ENCODE measurements at regions not wholly inside any gene's neighbourhood (a gene's known extent, or its start where the extent isn't known, plus 50 kb on each side); places are given as distances from the start of the nearest gene placed in this dataset.

GRCh38 chr10:107631876-107632275 is 467.4 kb upstream of the SORCS1 start:
- Histone ChIP-seq H3K4me3 (no peak overlapping the region), H3K27me3 (replicated peaks) (no peaks in the 10 kb centered on the region), H3K4me1 (replicated peaks) (peaks cover 5% of the 10 kb centered on the region; the same call in 1 of the 2 replicates), H3K9me3 (replicated peaks) (no peaks in the 10 kb centered on the region), H3K36me3 (no peaks in the 10 kb centered on the region), H3K27ac (no peak overlapping the region)
- DNase-seq (ENCODE audit: low read depth in 1 of 2, low spot score in 2 of 2), result no peak

- H3K4me1 ChIP-seq (replicated peaks), result peaks cover 3% of the 10 kb centered on the region; the same call in 1 of the 2 replicates
- H3K4me3 ChIP-seq, result no peak overlapping the region
- H3K36me3 ChIP-seq, result no peaks in the 10 kb centered on the region
- no peaks in the 10 kb centered on the region for H3K27me3 ChIP-seq (replicated peaks)
- 0 out of 2 replicates have a peak, but pooled peaks cover 2% of the 10 kb centered on the region for H3K9me3 ChIP-seq (replicated peaks)
- no peak overlapping the region for H3K27ac ChIP-seq
- DNase-seq (ENCODE audit: low read depth in 1 of 2, low spot score in 2 of 2), result no peak
Observed at GRCh38 chr10:107626862-107627261, 462.4 kb upstream of the SORCS1 start.

GRCh38 chr10:107623292-107623691 is 458.8 kb upstream of the SORCS1 start:
- Histone ChIP-seq H3K27me3 (replicated peaks) (no peaks in the 10 kb centered on the region), H3K4me3 (no peak overlapping the region), H3K27ac (no peak overlapping the region), H3K9me3 (replicated peaks) (0 out of 2 replicates have a peak, but pooled peaks cover 2% of the 10 kb centered on the region), H3K36me3 (no peaks in the 10 kb centered on the region), H3K4me1 (replicated peaks) (peaks cover 8% of the 10 kb centered on the region)
- no peak for DNase-seq (ENCODE audit: low read depth in 1 of 2, low spot score in 2 of 2)

GRCh38 chr10:107619139-107619538 is 454.6 kb upstream of the SORCS1 start:
- H3K36me3 ChIP-seq, result no peaks in the 10 kb centered on the region
- H3K4me1 ChIP-seq (replicated peaks), result peaks cover 33% of the 10 kb centered on the region
- no peaks in the 10 kb centered on the region for H3K9me3 ChIP-seq (replicated peaks)
- no peaks in the 10 kb centered on the region for H3K27me3 ChIP-seq (replicated peaks)
- no peak overlapping the region for H3K4me3 ChIP-seq
- no peak for DNase-seq (ENCODE audit: low read depth in 1 of 2, low spot score in 2 of 2)
- H3K27ac ChIP-seq, result peak overlapping the region; percentile 71

- Histone ChIP-seq H3K4me3 (no peak overlapping the region), H3K36me3 (no peaks in the 10 kb centered on the region), H3K4me1 (replicated peaks) (peaks cover 36% of the 10 kb centered on the region), H3K27me3 (replicated peaks) (no peaks in the 10 kb centered on the region), H3K27ac (peak overlapping the region; percentile 71), H3K9me3 (replicated peaks) (no peaks in the 10 kb centered on the region)
- DNase-seq (ENCODE audit: low read depth in 1 of 2, low spot score in 2 of 2), result peak in 1 of 2 experiments; percentile 43
Observed at GRCh38 chr10:107618504-107618994, 454.0 kb upstream of the SORCS1 start.

GRCh38 chr10:107616463-107617410 is 452.2 kb upstream of the SORCS1 start:
- no peak overlapping the region for H3K27ac ChIP-seq
- no peaks in the 10 kb centered on the region for H3K36me3 ChIP-seq
- no peaks in the 10 kb centered on the region for H3K9me3 ChIP-seq (replicated peaks)
- no peak overlapping the region for H3K4me3 ChIP-seq
- no peaks in the 10 kb centered on the region for H3K27me3 ChIP-seq (replicated peaks)
- DNase-seq (ENCODE audit: low read depth in 1 of 2, low spot score in 2 of 2), result no peak
- peaks cover 42% of the 10 kb centered on the region for H3K4me1 ChIP-seq (replicated peaks)

GRCh38 chr10:107616031-107616430 is 451.5 kb upstream of the SORCS1 start:
- DNase-seq (ENCODE audit: low read depth in 1 of 2, low spot score in 2 of 2), result no peak
- Histone ChIP-seq H3K27me3 (replicated peaks) (no peaks in the 10 kb centered on the region), H3K4me1 (replicated peaks) (peaks cover 46% of the 10 kb centered on the region), H3K4me3 (no peak overlapping the region), H3K27ac (peak overlapping the region; percentile 80), H3K9me3 (replicated peaks) (no peaks in the 10 kb centered on the region), H3K36me3 (no peaks in the 10 kb centered on the region)

GRCh38 chr10:107614939-107615685 is 450.6 kb upstream of the SORCS1 start:
- peak overlapping the region; percentile 80 for H3K27ac ChIP-seq

GRCh38 chr10:107611115-107611514 is 446.6 kb upstream of the SORCS1 start:
- Histone ChIP-seq H3K36me3 (no peaks in the 10 kb centered on the region), H3K27ac (no peak overlapping the region), H3K27me3 (replicated peaks) (no peaks in the 10 kb centered on the region), H3K9me3 (replicated peaks) (no peaks in the 10 kb centered on the region), H3K4me3 (no peak overlapping the region), H3K4me1 (replicated peaks) (peaks cover 28% of the 10 kb centered on the region)
- DNase-seq (ENCODE audit: low read depth in 1 of 2, low spot score in 2 of 2), result no peak

More at GRCh38 chr10:107614939-107615685, 450.6 kb upstream of the SORCS1 start:
- H3K4me1 ChIP-seq (replicated peaks), result peaks cover 46% of the 10 kb centered on the region
- DNase-seq (ENCODE audit: low read depth in 1 of 2, low spot score in 2 of 2), result peak; percentile 67 to 89
- H3K27me3 ChIP-seq (replicated peaks), result no peaks in the 10 kb centered on the region
- H3K4me3 ChIP-seq, result no peak overlapping the region
- no peaks in the 10 kb centered on the region for H3K36me3 ChIP-seq
- H3K9me3 ChIP-seq (replicated peaks), result no peaks in the 10 kb centered on the region

GRCh38 chr10:107589081-107589480 is 424.6 kb upstream of the SORCS1 start:
- no peaks in the 10 kb centered on the region for H3K9me3 ChIP-seq (replicated peaks)
- no peak overlapping the region for H3K4me3 ChIP-seq
- DNase-seq (ENCODE audit: low read depth in 1 of 2, low spot score in 2 of 2), result no peak
- no peaks in the 10 kb centered on the region for H3K27me3 ChIP-seq (replicated peaks)
- no peaks in the 10 kb centered on the region for H3K36me3 ChIP-seq
- H3K4me1 ChIP-seq (replicated peaks), result no peaks in the 10 kb centered on the region
- no peak overlapping the region for H3K27ac ChIP-seq

- H3K4me1 ChIP-seq (replicated peaks), result no peaks in the 10 kb centered on the region
- DNase-seq (ENCODE audit: low read depth in 1 of 2, low spot score in 2 of 2), result no peak
- no peaks in the 10 kb centered on the region for H3K36me3 ChIP-seq
- H3K27me3 ChIP-seq (replicated peaks), result no peaks in the 10 kb centered on the region
- H3K4me3 ChIP-seq, result no peak overlapping the region
- H3K9me3 ChIP-seq (replicated peaks), result no peaks in the 10 kb centered on the region
- H3K27ac ChIP-seq, result no peak overlapping the region
Observed at GRCh38 chr10:107585630-107586029, 421.1 kb upstream of the SORCS1 start.

GRCh38 chr10:107583974-107584373 is 419.5 kb upstream of the SORCS1 start:
- Histone ChIP-seq H3K9me3 (replicated peaks) (no peaks in the 10 kb centered on the region), H3K27me3 (replicated peaks) (no peaks in the 10 kb centered on the region), H3K36me3 (no peaks in the 10 kb centered on the region), H3K4me3 (no peak overlapping the region), H3K27ac (no peak overlapping the region), H3K4me1 (replicated peaks) (no peaks in the 10 kb centered on the region)
- DNase-seq (ENCODE audit: low read depth in 1 of 2, low spot score in 2 of 2), result no peak

- Histone ChIP-seq H3K4me1 (replicated peaks) (peaks cover 4% of the 10 kb centered on the region; the same call in 1 of the 2 replicates), H3K9me3 (replicated peaks) (no peaks in the 10 kb centered on the region), H3K27ac (no peak overlapping the region), H3K36me3 (no peaks in the 10 kb centered on the region), H3K27me3 (replicated peaks) (no peaks in the 10 kb centered on the region), H3K4me3 (no peak overlapping the region)
- DNase-seq (ENCODE audit: low read depth in 1 of 2, low spot score in 2 of 2), result no peak
Observed at GRCh38 chr10:107579970-107580369, 415.5 kb upstream of the SORCS1 start.

GRCh38 chr10:107577221-107577620 is 412.7 kb upstream of the SORCS1 start:
- Histone ChIP-seq H3K4me3 (no peak overlapping the region), H3K9me3 (replicated peaks) (no peaks in the 10 kb centered on the region), H3K27me3 (replicated peaks) (no peaks in the 10 kb centered on the region), H3K4me1 (replicated peaks) (peaks cover 4% of the 10 kb centered on the region; the same call in 1 of the 2 replicates), H3K36me3 (no peaks in the 10 kb centered on the region), H3K27ac (no peak overlapping the region)
- no peak for DNase-seq (ENCODE audit: low read depth in 1 of 2, low spot score in 2 of 2)

Measured in SJSA1 (cell line).